ENCODE measurements at regions not wholly inside any gene's neighbourhood (a gene's known extent, or its start where the extent isn't known, plus 50 kb on each side); places are given as distances from the start of the nearest gene placed in this dataset.

DNA sequence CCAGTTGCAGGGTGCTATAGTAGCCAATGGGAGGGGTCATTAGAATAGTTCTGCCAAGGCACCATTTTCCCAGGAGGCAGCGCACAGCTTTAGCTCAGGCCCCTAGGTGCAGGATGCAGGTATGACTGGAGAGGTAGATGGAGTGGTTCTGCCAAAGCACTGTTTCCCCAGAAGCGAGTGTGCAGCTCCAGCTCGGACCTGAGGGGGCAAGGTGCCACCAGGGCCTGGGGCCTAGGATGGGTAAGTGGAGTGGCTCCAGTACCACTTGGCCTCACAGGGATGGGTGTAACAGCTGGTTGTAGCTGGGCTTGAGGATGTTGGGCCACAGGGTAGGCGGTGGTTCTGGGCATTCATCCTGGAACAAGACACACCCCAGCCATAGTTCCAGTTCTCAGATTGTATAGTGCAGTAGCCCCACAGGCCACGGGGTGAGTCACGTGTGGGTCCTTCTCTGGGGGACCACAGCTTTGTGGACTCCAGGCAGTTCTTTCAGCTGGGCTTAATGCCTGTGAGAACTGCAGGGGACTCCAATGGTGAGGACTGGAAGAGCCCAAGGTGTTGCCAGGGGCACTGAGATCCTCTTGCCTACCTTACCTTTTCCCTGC lies 185.5 kb upstream of the ANKH start:
- TF ChIP-seq, protein P1, sequence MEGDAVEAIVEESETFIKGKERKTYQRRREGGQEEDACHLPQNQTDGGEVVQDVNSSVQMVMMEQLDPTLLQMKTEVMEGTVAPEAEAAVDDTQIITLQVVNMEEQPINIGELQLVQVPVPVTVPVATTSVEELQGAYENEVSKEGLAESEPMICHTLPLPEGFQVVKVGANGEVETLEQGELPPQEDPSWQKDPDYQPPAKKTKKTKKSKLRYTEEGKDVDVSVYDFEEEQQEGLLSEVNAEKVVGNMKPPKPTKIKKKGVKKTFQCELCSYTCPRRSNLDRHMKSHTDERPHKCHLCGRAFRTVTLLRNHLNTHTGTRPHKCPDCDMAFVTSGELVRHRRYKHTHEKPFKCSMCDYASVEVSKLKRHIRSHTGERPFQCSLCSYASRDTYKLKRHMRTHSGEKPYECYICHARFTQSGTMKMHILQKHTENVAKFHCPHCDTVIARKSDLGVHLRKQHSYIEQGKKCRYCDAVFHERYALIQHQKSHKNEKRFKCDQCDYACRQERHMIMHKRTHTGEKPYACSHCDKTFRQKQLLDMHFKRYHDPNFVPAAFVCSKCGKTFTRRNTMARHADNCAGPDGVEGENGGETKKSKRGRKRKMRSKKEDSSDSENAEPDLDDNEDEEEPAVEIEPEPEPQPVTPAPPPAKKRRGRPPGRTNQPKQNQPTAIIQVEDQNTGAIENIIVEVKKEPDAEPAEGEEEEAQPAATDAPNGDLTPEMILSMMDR (IDR thresholded peaks at IDR 0.05): no peak
- no peak for TF ChIP-seq POLR2A (IDR thresholded peaks at IDR 0.05)

All from uterus (tissue), 2 donors.